ENCODE measurements at regions not wholly inside any gene's neighbourhood (a gene's known extent, or its start where the extent isn't known, plus 50 kb on each side); places are given as distances from the start of the nearest gene placed in this dataset.
"Not testable (repeated sequence)": the region's sequence is repeated elsewhere in the genome, so short reads cannot be mapped to it uniquely, and the experiment has no call there.

- not testable (repeated sequence) for H3K4me3 ChIP-seq (ENCODE audit: low read length)
- peak; percentile 36 for TF ChIP-seq CTCF (IDR thresholded peaks at IDR 0.05; ENCODE audit: insufficient read depth, low read depth, low read length, missing control alignments)
- DNase-seq (ENCODE audit: low read depth): peak; percentile 90
Observed at GRCh38 chr2:87466591-87467120, 281.2 kb upstream of the PLGLB2 start.

GRCh38 chr2:87468429-87468981, 279.4 kb upstream of the PLGLB2 start:
- H3K4me3 ChIP-seq (ENCODE audit: low read length); DNase-seq (ENCODE audit: low read depth): not testable (repeated sequence)

- not testable (repeated sequence) for DNase-seq (ENCODE audit: low read depth); H3K4me3 ChIP-seq (ENCODE audit: low read length)
Observed at GRCh38 chr2:87469180-87470151, 278.4 kb upstream of the PLGLB2 start.

- DNase-seq (ENCODE audit: low read depth); H3K4me3 ChIP-seq (ENCODE audit: low read length): not testable (repeated sequence)
Observed at GRCh38 chr2:87470381-87471380, 277.2 kb upstream of the PLGLB2 start.

GRCh38 chr2:87471478-87471877, 276.4 kb upstream of the PLGLB2 start:
- DNase-seq (ENCODE audit: low read depth); H3K4me3 ChIP-seq (ENCODE audit: low read length): not testable (repeated sequence)
- peak; percentile 15 for TF ChIP-seq CTCF (IDR thresholded peaks at IDR 0.05; ENCODE audit: insufficient read depth, low read depth, low read length, missing control alignments)

GRCh38 chr2:87476223-87476872, 271.5 kb upstream of the PLGLB2 start:
- H3K4me3 ChIP-seq (ENCODE audit: low read length); DNase-seq (ENCODE audit: low read depth): not testable (repeated sequence)

- not testable (repeated sequence) for DNase-seq (ENCODE audit: low read depth); H3K4me3 ChIP-seq (ENCODE audit: low read length)
Observed at GRCh38 chr2:87476936-87477335, 271.0 kb upstream of the PLGLB2 start.

DNA sequence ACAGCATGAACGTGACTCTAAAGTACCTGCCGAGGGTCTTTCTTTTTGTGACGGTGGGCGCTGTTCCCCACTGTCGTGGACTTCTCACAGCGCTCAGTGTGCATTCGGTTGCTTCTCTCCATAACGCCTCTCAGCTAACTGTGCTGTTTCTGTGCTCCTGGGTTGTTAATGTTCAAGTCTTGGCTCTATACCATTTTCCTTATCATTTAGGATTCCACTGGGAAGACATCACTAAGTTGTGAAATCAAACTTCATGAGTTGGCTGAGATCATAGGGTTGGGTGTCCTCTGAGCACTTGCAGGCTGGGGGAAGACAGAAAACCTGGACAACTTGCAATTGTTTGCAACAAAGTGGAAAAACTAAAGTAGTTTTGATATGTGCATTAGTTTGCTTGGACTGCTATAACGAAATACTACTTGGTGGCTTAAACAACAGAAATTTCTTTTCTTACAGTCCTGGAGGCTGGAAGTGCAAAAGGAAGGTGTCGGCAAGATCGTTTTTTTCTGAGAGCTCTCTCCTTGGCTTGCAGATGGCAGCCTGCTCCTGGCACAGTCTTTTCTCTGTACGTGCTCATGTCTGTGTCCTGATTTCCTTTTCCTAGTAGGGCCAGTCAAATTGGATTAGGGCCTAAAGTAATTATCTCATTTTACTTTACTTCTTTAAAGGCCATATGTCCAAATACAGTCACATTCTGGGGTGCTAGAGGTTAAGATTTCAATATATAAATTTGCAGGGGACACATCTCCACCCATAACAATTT, 270.0 kb upstream of the PLGLB2 start:
- H3K4me3 ChIP-seq (ENCODE audit: low read length): not testable (repeated sequence)
- peak; percentile 24 for DNase-seq (ENCODE audit: low read depth)

- not testable (repeated sequence) for H3K4me3 ChIP-seq (ENCODE audit: low read length); DNase-seq (ENCODE audit: low read depth)
Observed at GRCh38 chr2:87478911-87479310, 269.0 kb upstream of the PLGLB2 start.

DNA sequence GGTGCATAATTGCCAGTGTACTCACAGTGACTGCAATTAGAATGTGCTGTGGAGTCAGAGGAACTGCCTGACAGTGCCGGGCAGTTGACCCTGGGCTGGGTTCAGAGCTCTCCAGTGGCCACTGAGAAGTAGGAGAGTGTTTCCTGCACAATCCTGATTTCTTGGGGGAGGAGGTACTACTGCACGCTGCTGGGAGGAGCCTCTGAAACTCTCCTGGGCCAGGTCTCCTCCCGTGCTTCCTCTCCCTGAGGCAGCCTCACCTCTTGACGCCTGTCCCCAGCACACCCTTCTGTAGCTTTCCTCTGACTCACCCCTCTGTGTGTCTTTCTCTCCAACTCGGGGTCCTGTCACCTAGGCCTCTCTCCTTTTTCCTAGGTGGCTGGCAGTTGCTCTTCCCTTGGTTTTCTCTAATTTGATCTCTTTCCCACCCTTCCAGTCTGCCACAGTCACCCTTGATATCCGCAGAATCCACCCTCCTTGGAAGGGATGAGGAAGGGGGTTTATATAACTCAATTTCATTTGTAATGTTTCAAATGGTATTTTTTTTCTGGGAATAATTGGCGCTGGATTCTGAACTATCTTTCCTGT, 264.7 kb upstream of the PLGLB2 start:
- DNase-seq (ENCODE audit: low read depth): peak; percentile 47
- H3K4me3 ChIP-seq (ENCODE audit: low read length): not testable (repeated sequence)

GRCh38 chr2:87484363-87484762, 263.5 kb upstream of the PLGLB2 start:
- DNase-seq (ENCODE audit: low read depth); H3K4me3 ChIP-seq (ENCODE audit: low read length): not testable (repeated sequence)

GRCh38 chr2:87485455-87485854, 262.4 kb upstream of the PLGLB2 start:
- not testable (repeated sequence) for DNase-seq (ENCODE audit: low read depth); H3K4me3 ChIP-seq (ENCODE audit: low read length)

GRCh38 chr2:87485884-87486283, 262.0 kb upstream of the PLGLB2 start:
- not testable (repeated sequence) for DNase-seq (ENCODE audit: low read depth); H3K4me3 ChIP-seq (ENCODE audit: low read length)

- not testable (repeated sequence) for DNase-seq (ENCODE audit: low read depth); H3K4me3 ChIP-seq (ENCODE audit: low read length)
Observed at GRCh38 chr2:87486413-87486812, 261.5 kb upstream of the PLGLB2 start.
